K562 (cell line): ENCODE measurements at regions not wholly inside any gene's neighbourhood (a gene's known extent, or its start where the extent isn't known, plus 50 kb on each side); places are given as distances from the start of the nearest gene placed in this dataset.

ENCODE experiments used
- ATAC-seq: fragments of 200-7000 bp; cut with Tn5 transposase; 3 replicates; pipeline ENCODE4 v1.9.1; 2020; ENCODE audit warnings: moderate library complexity
- BruUV-seq: library from RNA; stranded (reverse); fragments of 400-500 nt; replicated peaks from 2 replicates; lab custom pipeline; 2021; lab: Mats Ljungman, UMichigan
- CTCF ChIA-PET: fragments of 300-600 bp; formaldehyde crosslinking; extraction: SDS; loops from one replicate; lab custom pipeline; 2021; ENCODE audit warnings: low intra/inter-chr PET ratio; lab: Yijun Ruan, JAX
- POLR2A ChIA-PET: fragments of 300-600, 350-650 bp; sonication (Branson Sonifier 250); formaldehyde crosslinking; extraction: SDS; loops from one replicate; lab custom pipeline; 2021; ENCODE audit warnings: antibody characterized with exemption, inconsistent platforms; lab: Yijun Ruan, JAX
- DNase-seq, 4 experiments: peaks; one replicate each; pipeline versions ENCODE4 v3.0.0 to v3.0.0-alpha.2; 2011 to 2018; ENCODE audit warnings: low spot score in 3 of 4, mixed read lengths in 3 of 4; ENCODE audit errors: extremely low read depth in 1 of 4
- FAIRE-seq: peaks from 2 replicates; lab custom pipeline; 2011; peaks lifted over from hg19 to GRCh38; lab: Jason Lieb, UNC
- H2AFZ ChIP-seq: 2 replicates; pipeline ENCODE4 v1.6.0; 2011; ENCODE audit warnings: low read depth, low read length, control low read depth, inconsistent platforms
- H3K27ac ChIP-seq: fragments of 200-600 bp; 3 replicates; pipeline ENCODE4 v1.8.0; 2011; ENCODE audit warnings: low read depth, mild to moderate bottlenecking, control low read depth, inconsistent platforms, low read length, moderate library complexity, mixed read lengths; ENCODE audit errors: extremely low read depth
- H3K27me3 ChIP-seq, 2 experiments: fragments of 300-600 bp in 1 of 2; 2 replicates in 1 of 2; 3 replicates in 1 of 2; pipeline versions ENCODE4 v1.6.0 to v1.8.0; 2011; ENCODE audit warnings: inconsistent platforms in 2 of 2, low read length in 2 of 2, mild to moderate bottlenecking in 1 of 2, mixed read lengths in 1 of 2, moderate library complexity in 1 of 2; ENCODE audit not compliant: control insufficient read depth in 2 of 2, insufficient read depth in 2 of 2
- H3K36me3 ChIP-seq: fragments of 300-600 bp; 3 replicates; pipeline ENCODE4 v1.8.0; 2011; ENCODE audit warnings: mild to moderate bottlenecking, low read length, inconsistent platforms; ENCODE audit not compliant: control insufficient read depth, insufficient read depth
- H3K4me1 ChIP-seq, 2 experiments: fragments of 200-600 bp in 1 of 2; replicated peaks in 1 of 2; 2 replicates in 1 of 2; 3 replicates in 1 of 2; pipeline versions ENCODE4 v1.5.1 to v1.8.0; 2011; ENCODE audit warnings: inconsistent platforms in 2 of 2, low read length in 2 of 2, mild to moderate bottlenecking in 1 of 2, mixed read lengths in 1 of 2, moderate library complexity in 1 of 2; ENCODE audit not compliant: control insufficient read depth in 2 of 2, insufficient read depth in 2 of 2
- H3K4me2 ChIP-seq: 2 replicates; pipeline ENCODE4 v1.6.1; 2011; ENCODE audit warnings: low read length, control low read depth, inconsistent platforms, mixed read lengths; ENCODE audit not compliant: insufficient read depth
- H3K4me3 ChIP-seq: fragments of 200-600 bp; sonication (generic), shearing (Covaris generic); 2 replicates; pipeline ENCODE4 v1.5.1; 2016; ENCODE audit warnings: control low read depth, inconsistent platforms
- H3K79me2 ChIP-seq: fragments of 200-600 bp; 3 replicates; pipeline ENCODE4 v1.8.0; 2011; ENCODE audit warnings: low read length, inconsistent platforms; ENCODE audit not compliant: control insufficient read depth, insufficient read depth
- H3K9ac ChIP-seq, 2 experiments: 2 replicates each; pipeline versions ENCODE4 v1.6.0 to v1.6.1; 2011; ENCODE audit warnings: low read depth in 2 of 2, low read length in 2 of 2, control low read depth in 1 of 2, inconsistent platforms in 1 of 2, mild to moderate bottlenecking in 1 of 2, mixed read lengths in 1 of 2; ENCODE audit not compliant: insufficient read depth in 1 of 2
- H3K9me1 ChIP-seq: one replicate; pipeline ENCODE4 v1.6.0; 2011; ENCODE audit warnings: inconsistent platforms, mild to moderate bottlenecking, low read length, moderate library complexity; ENCODE audit not compliant: control insufficient read depth, insufficient read depth
- H3K9me3 ChIP-seq: replicated peaks from 2 replicates; pipeline ENCODE4 v1.5.1; 2011; ENCODE audit warnings: low read depth, low read length, inconsistent platforms; ENCODE audit not compliant: control insufficient read depth, insufficient read depth
- H4K20me1 ChIP-seq: replicated peaks from 2 replicates; pipeline ENCODE4 v1.6.1; 2011; ENCODE audit warnings: low read length, inconsistent platforms, mixed read lengths; ENCODE audit not compliant: control insufficient read depth, insufficient read depth
- BACH1 ChIP-seq: fragments of 200-800 bp; sonication (Bioruptor generic); IDR thresholded peaks from 2 replicates; pipeline ENCODE4 v1.6.1; 2016; ENCODE audit warnings: missing genetic modification characterization, missing compliant biosample characterization
- BRD4 ChIP-seq: fragments of 200-600 bp; sonication (generic); IDR thresholded peaks from 2 replicates; pipeline ENCODE4 v1.6.1; 2017; ENCODE audit warnings: inconsistent platforms
- CBX8 ChIP-seq: fragments of 200-600 bp; sonication (generic); IDR thresholded peaks from 2 replicates; pipeline ENCODE4 v1.6.1; 2012; ENCODE audit warnings: borderline replicate concordance, mixed run types, low read depth, mild to moderate bottlenecking, moderate library complexity, mixed read lengths, low read length, control low read depth, inconsistent platforms; ENCODE audit not compliant: poor library complexity, severe bottlenecking; ENCODE audit errors: extremely low read depth
- CCNT2 ChIP-seq: IDR thresholded peaks from 2 replicates; pipeline ENCODE4 v1.6.1; 2011; ENCODE audit warnings: borderline replicate concordance, low read depth, mild to moderate bottlenecking, moderate library complexity, mixed read lengths, low read length; ENCODE audit not compliant: insufficient read length; ENCODE audit errors: extremely low read depth
- ETS2 ChIP-seq: IDR thresholded peaks from 2 replicates; pipeline ENCODE4 v1.6.1; 2016; ENCODE audit warnings: borderline replicate concordance, missing genetic modification characterization, mild to moderate bottlenecking, moderate library complexity, missing compliant biosample characterization; ENCODE audit not compliant: poor library complexity, severe bottlenecking
- ETV6 ChIP-seq, 3 experiments: fragments of 150-350 bp in 1 of 3; sonication (generic) in 1 of 3; formaldehyde crosslinking in 1 of 3; IDR thresholded peaks; 2 replicates each; pipeline versions ENCODE4 v1.6.1 to v1.8.0; 2014 to 2022; ENCODE audit warnings: borderline replicate concordance in 2 of 3, low read depth in 2 of 3, antibody characterized with exemption in 1 of 3, low read length in 1 of 3, mild to moderate bottlenecking in 1 of 3, missing genetic modification reagents in 1 of 3
- KDM1A ChIP-seq, 2 experiments: fragments of 450-650 bp; IDR thresholded peaks; 2 replicates each; pipeline ENCODE4 v1.6.1; 2016; ENCODE audit warnings: mild to moderate bottlenecking in 2 of 2
- MIER1 ChIP-seq: fragments of 450-650 bp; IDR thresholded peaks from 2 replicates; pipeline ENCODE4 v1.6.1; 2016; ENCODE audit warnings: antibody characterized with exemption, mild to moderate bottlenecking, low read depth
- RFX7 ChIP-seq: fragments of 250-450 bp; sonication (Bioruptor Pico); IDR thresholded peaks from 2 replicates; pipeline ENCODE4 v1.5.1; 2021; ENCODE audit warnings: mild to moderate bottlenecking
- TAF1 ChIP-seq: IDR thresholded peaks from 2 replicates; pipeline ENCODE4 v1.6.1; 2011; ENCODE audit warnings: mild to moderate bottlenecking, low read length, moderate library complexity; ENCODE audit not compliant: insufficient read depth, control insufficient read depth, severe bottlenecking; ENCODE audit errors: extremely low read depth
- ZNF174 ChIP-seq: fragments of 250-450 bp; sonication (Bioruptor Pico); IDR thresholded peaks from 2 replicates; pipeline ENCODE4 v1.4.0; 2020; ENCODE audit warnings: mild to moderate bottlenecking
- ZNF197 ChIP-seq: fragments of 200-800 bp; sonication (Bioruptor generic); IDR thresholded peaks from 2 replicates; pipeline ENCODE4 v1.6.1; 2016; ENCODE audit warnings: low read depth, missing genetic modification characterization, missing compliant biosample characterization
- WGBS: fragments of 100-300 bp; shearing (Covaris generic); methylation state at CpG from one replicate; pipeline ENCODE4 v1.1.6; 2016; ENCODE audit warnings: low coverage, mixed read lengths; ENCODE audit not compliant: insufficient coverage; ENCODE audit errors: missing lambda C conversion rate; 5-methylcytosine and 5-hydroxymethylcytosine counted together
- in situ Hi-C: fragments of 300-500 bp; cut with MboI; formaldehyde crosslinking; loops from 4 replicates; pipeline ENCODE4 v1.15.0; 2018; ENCODE audit warnings: inconsistent platforms, mixed read lengths
- intact Hi-C: fragments of 100-400 bp; cut with micrococcal nuclease; formaldehyde crosslinking; loops from 2 replicates; pipeline ENCODE4 v1.14.2; 2022
- TF ChIP-seq, protein P1 (sequence below), 2 experiments: fragments of 250-450 bp in 1 of 2; fragments of 450-650 bp in 1 of 2; sonication (Bioruptor Pico) in 1 of 2; IDR thresholded peaks; 2 replicates each; pipeline versions ENCODE4 v1.6.1 to v1.8.0; 2016 to 2021; ENCODE audit warnings: mild to moderate bottlenecking in 2 of 2, moderate library complexity in 2 of 2, missing compliant biosample characterization in 1 of 2, missing genetic modification characterization in 1 of 2
- TF ChIP-seq, protein P2 (sequence below): fragments of 250-450 bp; sonication (Bioruptor Pico); IDR thresholded peaks from 2 replicates; pipeline ENCODE4 v1.9.0; 2021; ENCODE audit warnings: mild to moderate bottlenecking, inconsistent platforms

DNA sequence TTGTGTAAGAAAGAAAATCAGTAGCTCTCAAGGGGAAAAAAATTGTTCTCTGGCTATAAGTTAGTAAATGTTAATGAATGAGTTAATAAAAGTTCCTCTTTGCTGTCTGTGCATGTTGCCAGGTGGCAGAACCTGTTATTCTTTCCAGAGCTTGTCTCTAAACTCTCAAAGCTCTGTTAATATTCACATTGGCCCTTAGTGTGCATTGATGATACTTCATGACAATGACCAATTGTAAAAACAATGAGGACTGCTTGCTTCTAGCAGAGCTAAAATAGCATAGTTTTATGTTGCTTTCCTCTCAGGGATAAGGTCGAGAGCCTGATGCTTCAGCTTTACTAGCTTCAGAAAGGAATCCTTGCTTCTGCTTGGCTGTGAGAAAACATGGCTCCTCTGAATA, 91.5 kb downstream of the RAD51AP2 start:
- intact Hi-C loops: no loop called here
- Histone ChIP-seq H3K4me3 (no peak overlapping the region), H3K9me3 (no peaks in the 10 kb centered on the region), H3K36me3 (no peaks in the 10 kb centered on the region), H3K79me2 (no peaks in the 10 kb centered on the region), H3K27ac (no peak overlapping the region), H3K4me2 (no peak overlapping the region), H3K4me1 (no peaks in the 10 kb centered on the region), H2AFZ (no peak overlapping the region), H3K27me3 (no peaks in the 10 kb centered on the region), H3K9me1 (no peaks in the 10 kb centered on the region), H3K9ac (no peak overlapping the region), H4K20me1 (no peaks in the 10 kb centered on the region)
- FAIRE-seq (no peak), DNase-seq (no peak), ATAC-seq (no peak)
- TF ChIP-seq ZNF197 (no peak), BRD4 (no peak), RFX7 (no peak), MIER1 (no peak), CBX8 (no peak), TAF1 (no peak), BACH1 (no peak), ETS2 (tag) (no peak)
- in situ Hi-C loops: no loop called here
- CTCF ChIA-PET: no interaction called here
- POLR2A ChIA-PET: no interaction called here
- 0% methylated on average over 1 of the region's 1 CpG for WGBS
- BruUV-seq: no TSS peak

DNA sequence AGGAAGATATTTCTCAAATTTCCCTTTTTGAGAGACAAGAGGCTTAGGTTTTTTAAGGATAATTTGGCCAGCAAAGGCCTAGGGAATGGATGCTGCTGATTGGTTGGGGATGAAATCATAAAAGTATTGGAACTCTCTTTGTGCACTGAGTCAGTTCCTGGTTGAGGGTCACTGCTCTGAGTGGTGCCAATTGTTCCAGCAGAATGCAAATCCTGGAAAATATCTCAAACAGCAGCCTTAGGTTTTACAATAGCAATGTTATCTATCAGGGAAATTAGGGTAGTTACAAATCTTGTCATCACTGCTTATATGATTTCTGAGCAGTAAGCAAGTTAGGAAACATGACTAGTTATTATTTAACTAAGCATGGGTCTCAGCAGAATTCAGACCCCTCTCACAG, 96.2 kb downstream of the RAD51AP2 start:
- Histone ChIP-seq H3K27ac (no peak overlapping the region), H3K4me2 (no peak overlapping the region), H3K4me3 (no peak overlapping the region), H3K36me3 (no peaks in the 10 kb centered on the region), H3K27me3 (no peaks in the 10 kb centered on the region), H4K20me1 (no peaks in the 10 kb centered on the region), H3K4me1 (no peaks in the 10 kb centered on the region), H3K9me1 (no peaks in the 10 kb centered on the region), H2AFZ (no peak overlapping the region), H3K79me2 (no peaks in the 10 kb centered on the region), H3K9ac (no peak overlapping the region), H3K9me3 (no peaks in the 10 kb centered on the region)
- no TSS peak for BruUV-seq
- FAIRE-seq (no peak), ATAC-seq (no peak), DNase-seq (no peak)
- CTCF ChIA-PET: no interaction called here
- POLR2A ChIA-PET: no interaction called here
- intact Hi-C loops (no loop called here), in situ Hi-C loops (no loop called here)
- TF ChIP-seq KDM1A (IDR thresholded peaks at IDR 0.05) (no peak), CCNT2 (no peak), ZNF174 (CRISPR knock-in tag) (no peak), ETV6 (IDR thresholded peaks at IDR 0.05; ENCODE audit: borderline replicate concordance in 1 of 2, low read depth in 2 of 2, low read length in 1 of 2) (no peak), ETV6 (CRISPR knock-in tag; IDR thresholded peaks at IDR 0.05; ENCODE audit: borderline replicate concordance) (no peak)
- TF ChIP-seq, protein P1, sequence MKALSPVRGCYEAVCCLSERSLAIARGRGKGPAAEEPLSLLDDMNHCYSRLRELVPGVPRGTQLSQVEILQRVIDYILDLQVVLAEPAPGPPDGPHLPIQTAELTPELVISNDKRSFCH (CRISPR knock-in tag; IDR thresholded peaks at IDR 0.05): no peak
- TF ChIP-seq, protein P1 (tag; IDR thresholded peaks at IDR 0.05): no peak
- TF ChIP-seq, protein P2, sequence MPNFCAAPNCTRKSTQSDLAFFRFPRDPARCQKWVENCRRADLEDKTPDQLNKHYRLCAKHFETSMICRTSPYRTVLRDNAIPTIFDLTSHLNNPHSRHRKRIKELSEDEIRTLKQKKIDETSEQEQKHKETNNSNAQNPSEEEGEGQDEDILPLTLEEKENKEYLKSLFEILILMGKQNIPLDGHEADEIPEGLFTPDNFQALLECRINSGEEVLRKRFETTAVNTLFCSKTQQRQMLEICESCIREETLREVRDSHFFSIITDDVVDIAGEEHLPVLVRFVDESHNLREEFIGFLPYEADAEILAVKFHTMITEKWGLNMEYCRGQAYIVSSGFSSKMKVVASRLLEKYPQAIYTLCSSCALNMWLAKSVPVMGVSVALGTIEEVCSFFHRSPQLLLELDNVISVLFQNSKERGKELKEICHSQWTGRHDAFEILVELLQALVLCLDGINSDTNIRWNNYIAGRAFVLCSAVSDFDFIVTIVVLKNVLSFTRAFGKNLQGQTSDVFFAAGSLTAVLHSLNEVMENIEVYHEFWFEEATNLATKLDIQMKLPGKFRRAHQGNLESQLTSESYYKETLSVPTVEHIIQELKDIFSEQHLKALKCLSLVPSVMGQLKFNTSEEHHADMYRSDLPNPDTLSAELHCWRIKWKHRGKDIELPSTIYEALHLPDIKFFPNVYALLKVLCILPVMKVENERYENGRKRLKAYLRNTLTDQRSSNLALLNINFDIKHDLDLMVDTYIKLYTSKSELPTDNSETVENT: no peak
